Astrocyte of the spinal cord (primary cell): ENCODE measurements at regions not wholly inside any gene's neighbourhood (a gene's known extent, or its start where the extent isn't known, plus 50 kb on each side); places are given as distances from the start of the nearest gene placed in this dataset.
A peak's percentile ranks its signal among the peaks of the same experiment; 100 is the strongest.

Source experiments
- DNase-seq: peaks from one replicate; pipeline ENCODE4 v3.0.0; 2011; ENCODE audit warnings: low read depth, low spot score
- H3K4me3 ChIP-seq: 2 replicates; pipeline ENCODE4 v1.5.1; 2011; ENCODE audit warnings: low read depth, mild to moderate bottlenecking, low read length, moderate library complexity
- CTCF ChIP-seq: IDR thresholded peaks from 2 replicates; pipeline ENCODE4 v1.5.1; 2012; ENCODE audit warnings: low read depth, mild to moderate bottlenecking, low read length, inconsistent platforms
- in situ Hi-C: cut with HindIII; loops from 2 replicates; pipeline ENCODE4 v1.10.0; 2017; ENCODE audit warnings: low sequenced_read_pairs

DNA sequence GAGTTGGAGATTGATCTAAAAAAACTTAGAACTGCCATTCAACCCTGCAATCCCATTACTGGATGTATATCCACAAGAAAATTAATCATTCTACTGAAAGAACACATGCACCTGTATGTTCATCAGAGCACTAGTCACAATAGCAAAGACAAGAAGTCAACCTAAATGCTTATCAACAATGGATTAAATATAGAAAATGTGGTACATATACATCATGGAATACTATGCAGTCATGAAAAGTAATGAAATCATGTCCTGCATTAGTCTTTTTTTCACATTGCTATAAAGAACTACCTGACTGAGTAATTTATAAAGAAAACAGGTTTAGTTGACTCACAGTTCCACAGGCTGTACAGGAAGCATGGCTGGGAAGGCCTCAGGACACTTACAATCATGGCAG, 850.5 kb downstream of the TECRL start:
- no peak for DNase-seq
- TF ChIP-seq CTCF = no peak
- in situ Hi-C loops = no loop called here
- H3K4me3 ChIP-seq = no peak overlapping the region

- no peak for TF ChIP-seq CTCF
- no peak overlapping the region for H3K4me3 ChIP-seq
- DNase-seq = no peak
- in situ Hi-C loops = no loop called here
Observed at GRCh38 chr4:63556332-63556731, 852.9 kb downstream of the TECRL start.

- no peak overlapping the region for H3K4me3 ChIP-seq
- TF ChIP-seq CTCF = no peak
- no peak for DNase-seq
- in situ Hi-C loops = no loop called here
Observed at GRCh38 chr4:63553123-63553522, 856.1 kb downstream of the TECRL start.

GRCh38 chr4:63541828-63542227, 867.4 kb downstream of the TECRL start:
- H3K4me3 ChIP-seq = no peak overlapping the region
- DNase-seq = no peak
- in situ Hi-C loops = no loop called here
- TF ChIP-seq CTCF = no peak

DNA sequence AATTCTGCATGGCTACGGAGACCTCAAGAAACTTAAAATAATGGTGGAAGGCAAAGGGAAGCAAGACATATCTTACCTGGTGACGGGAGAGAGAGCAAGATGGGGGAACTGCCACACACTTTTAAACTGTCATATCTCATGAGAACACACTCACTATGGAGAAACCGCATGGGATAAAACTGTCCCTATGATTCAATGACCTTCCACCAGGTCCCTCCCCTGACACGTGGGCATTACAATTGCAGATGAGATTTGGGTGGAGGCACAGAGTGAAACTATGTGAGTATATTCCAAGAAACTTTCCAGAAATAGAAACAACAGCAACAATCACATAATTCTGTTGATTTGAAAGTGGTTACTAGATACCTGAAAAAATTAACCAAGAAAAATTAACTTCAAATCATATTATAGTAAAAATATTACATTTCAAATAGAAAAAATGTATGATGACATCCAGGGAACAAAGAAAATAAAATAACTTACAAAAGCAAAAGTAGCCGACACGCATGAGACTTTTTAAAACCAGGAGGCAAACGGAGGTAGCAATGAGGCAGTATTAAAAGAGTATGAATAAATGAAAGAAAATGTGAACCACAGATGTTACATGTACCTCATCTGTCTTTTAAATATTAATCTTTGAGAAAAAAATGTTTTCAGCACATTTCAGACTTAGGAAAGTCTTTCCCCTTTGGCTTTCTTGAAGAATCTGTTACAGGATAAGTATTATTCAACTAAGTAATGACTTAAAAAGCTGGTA, 879.5 kb downstream of the TECRL start:
- no peak overlapping the region for H3K4me3 ChIP-seq
- no peak for TF ChIP-seq CTCF
- in situ Hi-C loops = no loop called here
- no peak for DNase-seq

DNA sequence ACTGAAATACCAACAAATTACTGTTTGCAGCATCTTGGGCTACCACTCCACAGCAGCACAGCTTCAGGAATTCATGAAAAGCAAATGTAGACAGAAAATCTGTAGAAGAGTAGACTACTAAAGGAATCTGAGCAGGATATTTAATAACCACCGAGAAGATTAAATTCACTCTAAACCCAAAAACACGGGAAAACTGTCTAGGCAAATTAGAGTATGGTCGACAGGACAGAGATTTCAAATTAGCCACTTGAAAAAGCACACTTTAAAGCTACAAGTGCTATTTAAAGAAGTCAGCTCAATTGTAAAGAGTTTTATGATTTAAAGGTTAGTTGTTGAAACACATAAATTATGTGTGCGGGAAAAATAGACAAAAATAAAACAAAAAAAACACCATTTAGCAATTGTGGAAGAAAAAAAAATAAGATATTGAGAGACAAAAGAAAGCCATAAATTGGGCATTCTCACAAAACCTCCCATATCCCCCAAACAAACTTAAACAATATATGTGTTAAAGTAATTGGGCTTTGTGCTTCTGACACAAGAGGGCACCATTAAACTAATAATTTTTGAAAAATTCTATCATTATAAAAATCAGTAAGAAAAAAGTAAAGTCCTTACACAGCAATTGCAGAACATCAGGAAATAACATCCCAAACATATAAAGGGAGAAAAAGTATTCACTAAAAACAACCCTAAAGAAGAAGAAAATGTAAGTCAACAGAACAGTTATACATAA, 880.8 kb downstream of the TECRL start:
- no peak for DNase-seq
- no peak overlapping the region for H3K4me3 ChIP-seq
- in situ Hi-C loops = no loop called here
- peak; percentile 13 for TF ChIP-seq CTCF
